HG03432 (cell line): ENCODE measurements at regions not wholly inside any gene's neighbourhood (a gene's known extent, or its start where the extent isn't known, plus 50 kb on each side); places are given as distances from the start of the nearest gene placed in this dataset.
A peak's percentile ranks its signal among the peaks of the same experiment; 100 is the strongest.

Source experiments
- ATAC-seq: cut with Tn5 transposase; IDR thresholded peaks from one replicate; pipeline ENCODE4 v1.9.1; 2021; ENCODE audit warnings: mild to moderate bottlenecking, moderate library complexity; ENCODE audit not compliant: unreplicated experiment

DNA sequence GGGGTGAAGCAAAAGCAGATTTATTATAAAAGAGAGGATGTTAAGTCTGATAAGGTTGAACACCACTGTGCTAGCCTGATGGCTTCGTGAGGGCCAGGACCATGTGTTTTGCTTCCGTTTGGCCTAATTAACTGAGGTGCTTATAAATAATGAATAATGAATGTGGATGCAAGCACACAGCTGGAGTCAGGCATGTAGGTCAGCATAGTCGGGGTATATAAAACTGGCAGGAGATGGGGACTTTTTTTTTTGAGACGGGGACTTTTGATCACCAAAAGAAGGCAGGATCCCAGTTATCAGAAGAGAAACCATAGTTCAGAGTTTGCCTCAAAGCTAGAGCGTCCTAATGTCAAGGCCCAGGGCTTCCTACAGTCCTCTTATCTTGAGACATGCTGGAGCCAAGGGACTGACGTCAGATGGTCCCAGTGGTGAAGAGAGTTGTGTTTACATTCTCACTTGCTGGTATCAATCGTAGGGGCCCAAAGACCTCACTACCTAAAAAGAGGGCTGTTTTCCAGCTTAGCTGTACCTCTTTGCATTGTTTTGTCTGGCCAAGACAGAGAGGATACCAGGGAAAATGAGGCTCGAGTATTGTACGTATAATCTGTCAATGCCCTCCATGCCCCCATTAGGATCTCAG is 50.4 kb downstream of the RTL9 start:
- no peak for ATAC-seq

DNA sequence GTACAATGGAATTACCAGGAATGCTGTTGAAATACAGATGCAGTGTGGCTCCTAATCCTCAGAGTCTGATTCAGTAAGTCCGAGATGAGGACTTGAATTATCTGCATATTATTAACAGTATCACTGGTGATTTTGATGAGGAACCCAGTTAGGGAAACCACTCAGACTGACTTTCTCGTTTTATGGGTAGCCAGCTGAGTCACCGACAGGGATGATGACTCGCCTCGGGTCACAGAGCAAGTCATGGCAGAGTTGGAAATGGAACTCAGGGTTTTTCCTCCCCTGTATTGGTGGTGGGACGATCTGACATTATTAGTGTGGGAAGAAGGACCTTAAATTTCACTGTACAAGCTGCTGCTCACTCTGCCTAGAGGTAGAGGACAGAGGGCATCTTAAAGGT is 51.3 kb downstream of the RTL9 start:
- ATAC-seq = peak; percentile 32

DNA sequence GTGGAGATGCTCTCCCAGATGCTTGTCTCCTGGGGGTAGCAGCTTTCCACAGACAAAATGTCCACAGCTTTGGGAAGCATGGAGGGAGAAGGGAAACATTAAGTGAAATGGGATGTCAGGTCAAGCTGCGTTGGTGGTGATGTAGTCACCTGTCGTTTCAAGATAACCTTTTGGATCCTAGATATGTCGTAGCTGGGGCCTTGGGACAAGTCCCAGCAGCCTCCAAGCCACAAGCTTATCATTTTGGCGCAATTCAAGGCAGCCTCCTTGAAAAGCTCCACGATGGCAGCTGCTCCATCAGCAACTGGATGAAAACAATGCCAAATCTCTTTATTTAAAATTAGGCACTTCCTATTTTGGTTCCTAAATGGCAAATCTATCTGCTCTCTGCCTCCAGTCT is 52.0 kb downstream of the RTL9 start:
- no peak for ATAC-seq

DNA sequence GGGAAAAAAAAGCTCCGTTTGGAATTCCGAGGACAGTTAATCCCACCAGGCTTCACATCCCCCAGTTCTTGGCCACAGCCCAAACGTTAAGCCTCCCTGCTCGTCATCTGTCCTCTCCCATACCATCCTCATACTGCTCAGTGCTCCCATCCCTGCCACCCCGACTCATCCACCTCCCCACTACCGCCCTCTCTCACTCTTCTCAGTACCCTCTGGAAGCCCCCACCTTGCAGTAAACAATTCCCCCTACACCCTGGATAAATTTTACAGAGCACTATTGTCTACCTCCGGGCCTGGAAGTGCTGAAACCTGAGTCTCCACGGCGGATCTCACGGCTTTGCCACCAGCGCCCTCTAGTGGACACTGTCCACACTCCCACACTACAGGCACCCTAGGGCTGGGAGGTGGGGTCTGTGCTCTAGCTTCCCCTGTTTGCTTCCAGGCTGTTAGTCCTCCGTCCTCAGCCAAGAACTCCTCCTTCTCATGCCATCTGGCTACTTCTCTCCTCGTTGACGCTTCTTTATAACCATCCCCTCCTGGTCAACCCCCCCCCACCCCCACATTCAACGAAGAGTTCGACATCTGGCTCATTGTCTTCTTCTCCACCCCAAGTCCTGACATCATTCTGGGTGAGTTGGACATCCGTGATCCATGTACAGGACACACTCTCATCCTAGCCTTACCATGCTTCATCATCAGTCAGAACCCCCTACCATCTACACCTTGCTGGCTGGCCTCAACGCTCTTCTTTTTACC is 54.5 kb downstream of the RTL9 start:
- ATAC-seq = peak; percentile 52

DNA sequence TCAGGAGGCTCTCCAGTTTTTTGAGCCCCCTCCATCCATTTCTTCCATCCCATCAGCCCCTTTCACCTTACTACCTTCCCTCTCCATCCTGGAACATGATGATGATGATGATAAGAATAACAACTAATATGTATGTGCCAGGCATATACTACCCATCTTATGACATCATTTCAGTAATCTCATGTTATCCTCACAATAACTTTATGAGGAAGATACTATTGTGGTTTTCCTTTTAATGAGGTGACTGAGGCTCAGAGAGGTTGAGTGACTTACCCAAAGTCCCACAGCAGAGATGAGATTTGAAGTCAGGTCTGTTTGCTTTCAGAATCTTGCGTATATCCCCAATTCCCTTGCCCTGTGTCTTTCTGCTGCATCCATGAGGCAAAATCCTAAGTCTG is 55.1 kb downstream of the RTL9 start:
- ATAC-seq = no peak

DNA sequence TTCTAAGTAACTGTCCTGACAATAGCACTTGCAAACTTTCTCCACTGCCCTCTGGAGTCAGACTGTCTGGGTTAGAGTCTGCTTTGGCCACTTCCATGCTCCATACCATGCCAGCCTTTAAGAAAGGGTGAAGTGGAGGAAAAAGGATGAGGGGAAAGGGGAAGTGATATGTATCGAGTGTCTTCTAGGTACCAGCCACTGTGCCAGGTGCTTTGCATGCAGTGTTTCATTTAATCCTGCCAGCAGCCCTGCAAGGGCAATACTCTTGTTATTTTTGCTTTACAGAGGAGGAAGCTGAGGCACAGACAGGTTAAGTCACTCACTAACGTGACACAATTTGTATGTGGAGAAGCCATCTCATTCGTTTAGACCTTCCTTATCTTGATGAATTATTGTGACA is 55.6 kb downstream of the RTL9 start:
- ATAC-seq = peak; percentile 23

DNA sequence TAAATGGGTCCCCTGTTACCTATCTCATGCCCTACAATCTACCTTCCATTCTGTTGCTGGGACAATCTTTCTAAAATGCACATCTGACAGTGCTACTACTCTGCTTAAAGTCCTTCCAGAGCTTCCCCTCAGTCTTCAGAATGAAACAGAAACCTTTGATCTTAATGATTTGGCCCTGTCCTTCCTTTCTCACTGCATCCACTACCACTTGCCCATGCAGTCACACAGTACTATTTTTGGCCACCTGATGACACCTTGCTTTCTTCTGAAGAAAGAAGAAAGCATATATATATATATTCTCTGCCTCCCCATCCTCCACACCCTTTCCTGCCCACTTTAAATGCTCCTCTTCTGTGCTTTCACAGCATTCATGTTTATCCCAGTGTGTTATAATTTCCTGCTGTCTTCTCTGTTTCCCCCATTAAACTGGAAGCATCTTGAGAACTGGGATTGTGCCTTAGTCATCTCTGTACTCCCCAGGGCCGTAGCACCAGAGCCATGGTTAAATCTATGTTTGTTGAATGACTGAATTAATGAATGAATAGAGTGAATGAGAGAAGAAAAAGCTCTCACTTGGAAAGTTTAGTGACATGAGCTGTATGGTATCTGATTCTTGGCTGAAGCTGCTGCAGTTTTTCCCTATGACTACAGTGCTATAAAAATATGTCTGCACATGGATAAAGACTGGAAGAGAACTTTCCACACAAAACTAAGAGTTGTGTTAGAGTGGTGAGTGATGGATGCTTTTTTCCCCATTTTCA is 56.2 kb downstream of the RTL9 start:
- ATAC-seq = peak; percentile 85

DNA sequence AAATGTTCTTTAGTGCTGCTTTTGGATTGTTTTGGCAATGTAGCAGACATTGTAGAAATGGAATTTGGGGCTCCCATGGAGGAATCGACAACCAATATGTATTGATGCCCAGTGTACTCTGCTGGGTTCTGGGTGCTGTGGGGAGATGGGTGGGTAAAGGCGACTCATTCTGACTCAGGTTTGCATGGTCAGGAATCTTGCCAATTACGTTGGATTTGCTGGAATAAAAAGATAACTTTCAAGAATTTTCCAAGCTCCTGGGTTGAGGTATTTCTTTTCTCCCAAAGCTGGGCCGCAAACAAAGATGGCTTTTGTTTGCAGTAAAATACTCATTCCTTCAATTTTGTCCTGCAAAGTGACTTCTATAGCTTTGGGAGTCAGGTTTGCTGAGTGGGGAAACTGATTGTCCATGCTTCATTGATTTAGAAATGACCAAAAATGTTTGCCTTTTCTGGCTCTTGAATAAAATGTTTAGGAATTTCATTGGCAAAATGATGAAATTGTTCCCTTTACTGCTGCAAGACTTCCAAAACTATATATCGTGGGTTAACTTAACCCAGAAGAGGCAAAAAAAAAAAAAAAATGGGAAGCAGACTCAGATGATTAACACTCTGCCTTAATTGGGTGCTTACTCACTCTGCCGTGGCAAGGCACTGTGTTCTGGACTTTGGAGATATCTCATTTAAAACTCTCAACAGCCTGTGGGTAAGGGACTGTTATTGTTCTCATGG is 57.0 kb downstream of the RTL9 start:
- no peak for ATAC-seq

DNA sequence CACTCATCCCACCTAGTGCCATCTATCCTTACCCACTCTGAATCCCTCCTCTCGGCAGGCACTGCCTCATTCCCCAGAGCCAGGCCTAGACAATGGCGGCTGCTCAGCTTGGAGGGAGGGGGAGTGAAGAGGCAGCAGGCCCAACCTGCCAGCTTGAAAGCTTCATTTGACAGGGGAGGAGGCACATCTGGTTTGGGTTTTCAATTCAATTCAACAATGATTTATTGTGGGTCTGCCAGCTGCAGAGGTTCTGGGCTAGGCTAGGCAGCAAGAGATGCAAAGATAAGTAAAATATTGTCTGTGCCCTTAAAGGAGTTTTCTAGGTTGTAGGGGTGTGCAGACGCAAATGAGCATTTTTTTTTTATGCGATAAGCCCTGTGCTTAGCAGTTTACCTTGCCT is 58.5 kb downstream of the RTL9 start:
- no peak for ATAC-seq

DNA sequence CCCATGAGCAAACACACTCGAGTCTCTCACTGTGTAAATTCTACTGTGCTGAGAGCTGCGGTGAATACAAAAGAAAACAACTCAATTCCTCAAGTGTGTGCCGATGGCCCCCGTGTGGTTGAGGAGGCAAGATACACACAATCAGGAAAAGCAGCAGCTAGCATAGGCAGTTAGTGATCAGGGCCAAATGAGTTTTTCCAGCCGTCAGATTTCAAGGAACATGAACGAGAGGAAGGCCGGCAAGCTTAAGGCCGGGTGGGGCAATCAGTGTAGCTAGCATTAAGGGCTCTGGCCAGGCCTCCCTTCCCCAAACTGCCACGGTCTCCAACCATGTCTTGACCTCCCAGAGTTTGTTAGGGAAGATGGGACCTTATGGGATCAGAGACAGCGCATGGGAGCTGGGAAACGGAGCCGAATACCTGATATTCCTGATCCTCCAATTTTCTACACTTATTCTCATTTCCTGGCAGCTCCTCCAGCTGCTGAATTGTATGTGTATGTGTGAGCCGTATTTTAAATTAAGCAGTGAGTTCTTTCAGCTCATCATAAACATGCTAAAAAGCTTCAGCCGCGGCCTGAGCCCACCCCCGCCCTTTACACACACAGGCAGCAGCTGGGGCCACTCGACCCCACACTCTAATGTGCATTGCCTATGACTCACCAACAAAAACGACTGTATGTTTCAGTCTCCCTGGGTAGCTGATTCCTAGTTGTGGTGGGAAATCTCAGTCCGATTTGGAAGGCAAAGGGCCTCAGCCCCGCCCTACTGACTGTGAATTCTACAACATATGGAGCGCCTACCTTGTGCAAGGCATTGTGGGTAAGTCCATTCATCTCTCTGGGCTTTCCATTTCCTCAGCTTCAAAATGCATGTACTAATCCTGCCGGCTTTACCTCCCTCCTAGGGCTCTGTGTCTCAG is 59.9 kb downstream of the RTL9 start:
- ATAC-seq = no peak

DNA sequence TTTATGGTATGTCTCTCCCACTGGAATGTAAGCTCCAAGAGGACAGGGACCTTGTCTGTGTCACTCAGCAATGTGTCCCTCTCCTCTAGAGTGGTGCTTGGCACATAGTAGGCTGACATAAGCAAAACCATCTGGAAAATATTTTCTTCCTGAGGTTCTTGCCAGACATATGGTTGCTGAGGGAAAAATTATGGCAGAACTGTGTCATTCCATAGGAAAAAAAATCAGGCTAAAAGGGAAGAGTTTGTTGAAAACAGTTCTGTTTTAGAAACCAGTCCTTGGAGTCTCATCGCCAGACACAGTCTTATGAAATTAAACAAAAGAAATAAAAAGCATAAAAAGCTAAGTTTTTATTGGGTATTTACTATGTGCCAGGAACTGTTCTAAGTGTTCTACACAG is 60.9 kb downstream of the RTL9 start:
- no peak for ATAC-seq

DNA sequence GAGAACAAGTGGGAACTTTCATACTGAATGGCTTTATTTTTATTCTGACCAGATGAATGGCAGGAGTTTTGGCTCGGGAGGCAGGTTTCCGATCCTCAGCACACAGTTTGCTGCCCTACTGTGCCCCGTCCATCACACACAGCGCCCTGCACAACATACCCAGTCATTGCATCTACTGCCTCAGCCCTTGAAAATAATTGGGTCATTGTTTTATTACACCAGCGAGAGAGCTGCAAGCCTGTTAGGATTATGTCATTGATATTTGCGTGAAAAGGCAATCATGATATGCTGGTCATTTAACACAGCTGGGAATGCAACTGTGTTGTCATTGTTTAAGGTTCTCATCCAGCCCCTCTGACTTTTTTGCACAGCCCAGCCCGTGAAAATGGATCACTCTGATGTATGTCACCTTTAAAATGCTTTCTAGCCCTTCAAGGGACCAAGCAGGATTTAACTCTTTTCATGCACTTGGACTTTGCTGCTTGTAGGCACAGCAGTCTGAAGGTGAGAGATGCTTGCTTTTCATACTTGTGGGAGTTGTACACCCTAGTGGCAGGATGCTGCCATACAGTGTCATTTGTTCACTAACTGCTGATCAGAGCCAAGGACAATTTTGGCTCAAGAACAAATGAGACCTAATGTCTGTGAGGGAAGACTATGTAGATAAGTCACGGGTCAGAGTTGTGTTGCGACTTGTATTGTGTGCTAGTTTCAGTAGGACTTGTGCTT is 62.3 kb downstream of the RTL9 start:
- ATAC-seq = peak; percentile 65

DNA sequence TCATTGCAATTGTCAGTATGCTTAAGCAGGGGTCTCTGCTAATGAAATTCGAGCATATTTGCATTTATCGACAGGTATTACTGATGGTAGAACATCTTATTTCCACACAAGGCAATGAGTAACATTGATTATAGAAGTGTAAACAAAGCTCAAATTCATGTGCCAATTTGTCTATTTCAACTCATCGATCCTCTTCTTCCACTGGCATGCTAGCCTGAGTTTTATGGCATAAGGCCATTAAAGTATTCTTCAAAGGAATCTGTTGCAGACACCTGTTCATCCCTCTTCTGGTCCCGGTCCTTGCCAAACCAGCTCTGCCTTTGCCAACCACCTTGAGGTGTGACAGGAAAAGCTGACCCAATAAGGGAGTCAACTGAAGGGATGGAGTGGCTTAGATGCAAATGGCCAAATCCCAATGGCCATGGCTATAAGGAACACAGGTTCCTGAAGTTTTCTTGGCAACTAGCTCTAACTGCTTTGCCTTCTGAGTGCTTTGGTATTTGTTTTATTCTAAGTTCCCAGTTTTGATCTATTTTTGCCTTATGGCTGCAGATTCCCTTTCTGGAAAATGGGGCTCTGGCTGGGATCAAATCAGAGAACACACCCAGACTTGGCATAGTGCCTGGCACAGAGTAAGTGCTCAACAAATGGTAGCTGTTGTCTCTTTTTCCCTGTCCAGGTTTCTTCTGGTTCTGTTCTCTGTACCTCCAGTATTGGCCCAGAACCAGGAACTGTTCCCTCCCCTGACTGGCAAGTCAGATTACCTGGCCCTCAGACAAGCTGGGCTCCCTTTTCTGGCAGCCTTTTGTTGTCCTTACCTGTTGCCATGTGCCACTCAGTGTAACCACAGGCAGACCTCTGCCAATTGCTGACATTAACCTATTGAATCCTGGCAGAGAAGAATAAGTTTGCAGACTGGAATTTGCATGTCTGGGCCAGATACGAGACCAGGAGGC is 63.1 kb downstream of the RTL9 start:
- ATAC-seq = no peak

DNA sequence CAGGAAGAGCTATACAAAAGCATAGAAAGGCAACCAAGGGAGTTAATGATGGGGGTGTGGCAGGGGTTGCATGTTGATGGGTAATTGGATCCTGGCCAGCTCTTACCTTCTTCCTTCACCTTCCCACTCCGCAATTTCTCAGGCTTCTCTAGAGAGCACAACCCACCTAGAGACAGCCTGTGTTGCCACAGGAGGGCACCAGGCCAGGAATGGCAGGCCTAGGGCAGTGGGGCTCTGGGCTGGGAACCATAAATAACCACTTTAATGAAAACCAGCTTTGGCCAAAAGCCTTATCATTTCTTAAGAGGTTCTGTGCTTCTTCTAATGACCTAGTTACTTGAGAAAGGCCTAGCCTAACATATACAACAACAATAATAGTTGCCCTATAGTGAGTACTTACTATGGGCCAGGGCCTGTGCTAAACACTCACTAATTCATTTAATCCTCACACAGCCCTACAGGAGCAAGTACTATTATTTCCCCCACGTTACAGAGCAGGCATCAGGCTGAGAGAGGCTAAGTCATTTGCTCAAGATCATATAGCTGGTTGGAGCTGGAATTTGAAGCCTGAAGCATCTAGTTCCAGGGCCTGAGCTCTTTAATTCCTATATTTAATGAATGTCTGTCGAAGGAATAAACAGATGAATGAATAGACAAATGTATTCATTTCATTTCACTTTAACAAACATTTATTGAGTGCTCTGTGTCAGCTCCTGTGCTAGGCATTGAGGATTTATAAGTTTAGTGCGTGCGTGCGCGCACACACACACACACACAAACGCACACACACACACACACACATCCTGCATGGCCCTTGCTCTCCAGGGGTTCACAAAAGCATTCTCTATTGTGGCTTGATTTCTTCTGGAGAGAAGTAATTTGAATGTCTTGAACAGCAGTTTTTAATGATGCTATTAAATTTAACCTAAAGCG is 66.8 kb downstream of the RTL9 start:
- ATAC-seq = no peak

DNA sequence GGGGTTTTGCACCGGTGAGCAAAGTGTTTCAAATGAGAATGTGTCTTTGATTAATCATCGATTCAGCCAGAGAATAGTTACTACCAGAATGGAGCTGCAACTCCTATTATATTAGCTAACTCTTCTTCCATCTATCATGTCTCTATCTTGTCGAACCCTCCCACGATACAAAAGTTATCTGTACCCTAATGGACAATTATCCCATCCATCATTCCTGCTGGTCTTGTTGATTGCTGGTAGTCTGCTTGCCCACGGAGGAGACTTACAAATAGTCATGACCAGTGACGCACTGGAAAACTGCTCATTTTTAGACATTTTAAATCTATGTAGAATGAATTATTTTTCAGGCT is 67.5 kb downstream of the RTL9 start:
- ATAC-seq = no peak

DNA sequence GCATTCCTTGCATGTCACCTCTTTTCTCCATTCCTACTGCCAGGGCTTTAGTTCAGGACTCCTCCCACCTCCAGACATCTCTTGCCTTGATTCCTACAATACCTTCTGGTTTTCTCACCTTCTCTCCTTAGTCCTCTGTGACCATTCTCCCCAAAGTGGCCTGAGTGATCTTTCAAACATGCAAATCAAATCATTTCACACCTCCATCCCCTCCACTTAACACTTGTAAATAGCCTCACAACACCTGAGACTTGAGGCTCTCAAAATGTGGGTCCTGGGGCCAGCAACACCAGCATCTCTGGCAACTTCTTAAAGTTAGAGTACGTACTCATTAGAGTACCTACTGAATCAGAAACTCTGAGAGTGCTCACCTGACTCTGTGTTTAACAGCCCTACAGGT is 68.4 kb downstream of the RTL9 start:
- no peak for ATAC-seq

DNA sequence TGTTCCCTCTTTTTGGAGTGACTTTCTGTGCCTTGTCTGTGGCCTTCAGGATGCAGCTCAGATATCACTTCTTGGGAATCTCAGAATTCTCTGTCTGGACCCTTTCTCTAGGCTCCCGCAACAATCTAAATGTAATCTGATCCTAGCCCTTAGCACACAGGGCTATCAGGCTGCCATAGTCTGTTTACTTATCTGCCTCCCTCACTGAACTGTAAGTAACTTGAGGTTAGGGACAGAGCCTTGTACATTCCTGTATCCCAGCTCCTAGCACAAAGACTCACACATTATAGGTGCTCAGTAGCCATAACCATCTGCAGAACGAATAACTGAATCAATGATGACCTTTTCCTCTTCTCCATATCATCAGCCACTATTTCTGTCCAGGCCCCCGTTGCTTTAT is 69.5 kb downstream of the RTL9 start:
- ATAC-seq = no peak
